CD4-positive, alpha-beta T cell treated with Interleukin-10 for 1 hour (primary cell): ENCODE measurements at regions not wholly inside any gene's neighbourhood (a gene's known extent, or its start where the extent isn't known, plus 50 kb on each side); places are given as distances from the start of the nearest gene placed in this dataset.

ENCODE experiments used
- DNase-seq: peaks from one replicate; pipeline ENCODE4 v3.0.0-alpha.2; 2020

GRCh38 chr1:22246755-22247480 lies 104.0 kb upstream of the WNT4 start:
- no peak for DNase-seq

GRCh38 chr1:22247527-22248245 lies 104.8 kb upstream of the WNT4 start:
- DNase-seq, result no peak

- DNase-seq, result no peak
These were observed 105.8 kb upstream of the WNT4 start for GRCh38 chr1:22248746-22249145.

- no peak for DNase-seq
These were observed 107.2 kb upstream of the WNT4 start for GRCh38 chr1:22249928-22250680.

GRCh38 chr1:22250724-22251123 lies 107.8 kb upstream of the WNT4 start:
- no peak for DNase-seq

GRCh38 chr1:22252251-22252650 lies 109.4 kb upstream of the WNT4 start:
- DNase-seq, result no peak

GRCh38 chr1:22253012-22253790 lies 110.3 kb upstream of the WNT4 start:
- no peak for DNase-seq

- no peak for DNase-seq
These were observed 111.9 kb upstream of the WNT4 start for GRCh38 chr1:22254756-22255155.

GRCh38 chr1:22255341-22256212 lies 112.7 kb upstream of the WNT4 start:
- DNase-seq, result no peak

- DNase-seq, result no peak
These were observed 113.3 kb upstream of the WNT4 start for GRCh38 chr1:22256213-22256512.

- no peak for DNase-seq
These were observed 114.7 kb upstream of the WNT4 start for GRCh38 chr1:22257290-22258275.

GRCh38 chr1:22258698-22259097 lies 115.8 kb upstream of the WNT4 start:
- no peak for DNase-seq

- DNase-seq, result no peak
These were observed 116.8 kb upstream of the WNT4 start for GRCh38 chr1:22259551-22260282.

GRCh38 chr1:22260860-22261432 lies 118.0 kb upstream of the WNT4 start:
- no peak for DNase-seq

GRCh38 chr1:22261580-22261979 lies 118.7 kb upstream of the WNT4 start:
- no peak for DNase-seq

GRCh38 chr1:22262583-22262982 lies 119.7 kb upstream of the WNT4 start:
- no peak for DNase-seq

GRCh38 chr1:22263359-22263758 lies 120.5 kb upstream of the WNT4 start:
- no peak for DNase-seq

GRCh38 chr1:22264464-22265341 lies 121.8 kb upstream of the WNT4 start:
- DNase-seq, result no peak

GRCh38 chr1:22266141-22266540 lies 123.2 kb upstream of the WNT4 start:
- no peak for DNase-seq
